GM13977 (cell line): ENCODE measurements at regions not wholly inside any gene's neighbourhood (a gene's known extent, or its start where the extent isn't known, plus 50 kb on each side); places are given as distances from the start of the nearest gene placed in this dataset.

Experiments
- DNase-seq: peaks from one replicate; pipeline ENCODE4 v3.0.0; 2012; ENCODE audit warnings: low spot score
- in situ Hi-C: fragments of 300-500 bp; cut with MboI; formaldehyde crosslinking; loops from one replicate; pipeline ENCODE4 v1.12.0; 2022; ENCODE audit warnings: low sequenced_read_pairs, low pct_unique_long_range_greater_than_20kb, mixed read lengths, inconsistent platforms; ENCODE audit not compliant: unreplicated experiment
- TF ChIP-seq, protein P1 (sequence below): IDR thresholded peaks from 2 replicates; pipeline ENCODE4 v1.5.1; 2012; ENCODE audit warnings: mild to moderate bottlenecking, control low read depth; ENCODE audit not compliant: insufficient read depth; ENCODE audit errors: extremely low read depth, missing control alignments

DNA sequence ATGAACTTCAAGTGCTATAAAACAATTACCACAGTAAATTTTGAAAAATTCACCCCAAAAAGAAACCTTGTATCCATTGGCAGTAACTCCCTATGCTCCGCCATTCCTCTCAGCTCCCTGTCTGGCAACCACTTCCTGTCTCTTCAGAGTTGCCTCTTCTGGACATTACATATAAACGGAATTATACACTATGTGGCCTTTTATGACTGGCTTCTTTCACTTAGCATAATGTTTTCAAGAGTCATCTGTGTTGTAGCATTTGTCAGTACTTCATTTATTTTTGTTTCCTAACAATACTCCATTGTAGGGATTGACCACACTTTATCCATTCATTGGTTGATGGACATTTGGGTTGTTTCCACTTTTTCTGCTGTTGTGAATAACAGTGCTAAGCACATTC lies 50.1 kb downstream of the CEP43 start:
- DNase-seq: no peak
- in situ Hi-C loops: no loop called here
- TF ChIP-seq, protein P1, sequence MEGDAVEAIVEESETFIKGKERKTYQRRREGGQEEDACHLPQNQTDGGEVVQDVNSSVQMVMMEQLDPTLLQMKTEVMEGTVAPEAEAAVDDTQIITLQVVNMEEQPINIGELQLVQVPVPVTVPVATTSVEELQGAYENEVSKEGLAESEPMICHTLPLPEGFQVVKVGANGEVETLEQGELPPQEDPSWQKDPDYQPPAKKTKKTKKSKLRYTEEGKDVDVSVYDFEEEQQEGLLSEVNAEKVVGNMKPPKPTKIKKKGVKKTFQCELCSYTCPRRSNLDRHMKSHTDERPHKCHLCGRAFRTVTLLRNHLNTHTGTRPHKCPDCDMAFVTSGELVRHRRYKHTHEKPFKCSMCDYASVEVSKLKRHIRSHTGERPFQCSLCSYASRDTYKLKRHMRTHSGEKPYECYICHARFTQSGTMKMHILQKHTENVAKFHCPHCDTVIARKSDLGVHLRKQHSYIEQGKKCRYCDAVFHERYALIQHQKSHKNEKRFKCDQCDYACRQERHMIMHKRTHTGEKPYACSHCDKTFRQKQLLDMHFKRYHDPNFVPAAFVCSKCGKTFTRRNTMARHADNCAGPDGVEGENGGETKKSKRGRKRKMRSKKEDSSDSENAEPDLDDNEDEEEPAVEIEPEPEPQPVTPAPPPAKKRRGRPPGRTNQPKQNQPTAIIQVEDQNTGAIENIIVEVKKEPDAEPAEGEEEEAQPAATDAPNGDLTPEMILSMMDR: no peak

DNA sequence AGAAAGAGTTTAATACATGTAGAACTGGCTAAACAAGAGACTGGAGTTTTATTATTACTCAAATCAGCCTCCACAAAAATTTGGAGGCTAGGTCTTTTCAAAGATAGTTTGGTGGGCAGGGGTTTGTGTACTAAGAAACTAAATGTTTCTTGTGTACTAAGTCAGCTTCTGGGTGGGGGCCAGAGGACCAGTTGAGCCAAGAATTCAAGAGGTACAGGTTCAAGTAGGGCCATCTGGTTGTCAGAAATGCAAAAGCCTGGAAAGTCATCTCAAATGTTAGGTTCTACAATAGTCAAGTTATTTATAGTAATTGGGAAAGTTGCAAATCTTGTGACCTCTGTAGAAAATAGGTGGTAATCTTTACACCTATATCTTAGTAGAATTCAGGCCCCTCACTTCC lies 51.7 kb downstream of the CEP43 start:
- TF ChIP-seq, protein P1: no peak
- DNase-seq: no peak
- in situ Hi-C loops: no loop called here

GRCh38 chr6:167053895-167054530 lies 54.8 kb downstream of the CEP43 start:
- DNase-seq: no peak
- TF ChIP-seq, protein P1: no peak
- in situ Hi-C loops: no loop called here

DNA sequence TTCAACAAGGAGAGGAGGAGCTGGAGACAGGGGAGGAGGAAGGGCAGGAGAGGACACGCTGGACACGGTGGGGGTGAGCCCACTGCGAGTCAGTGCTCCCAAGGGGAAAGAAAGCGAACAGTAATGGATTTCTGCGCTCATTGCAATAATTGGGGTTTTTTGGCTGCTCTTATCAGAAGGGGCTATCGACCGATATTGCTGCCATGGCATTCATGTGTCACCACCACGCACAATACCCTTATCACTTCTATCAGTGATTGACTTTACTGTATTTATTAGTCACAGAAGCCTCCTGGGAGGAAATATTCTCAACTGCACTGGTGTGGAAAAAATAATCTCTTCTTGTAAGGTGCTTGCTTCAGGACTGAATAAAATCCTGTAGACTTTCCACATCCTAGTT lies 55.8 kb downstream of the CEP43 start:
- TF ChIP-seq, protein P1: no peak
- DNase-seq: no peak
- in situ Hi-C loops: no loop called here

- TF ChIP-seq, protein P1: no peak
- in situ Hi-C loops: no loop called here
- peak; percentile 49 for DNase-seq
Observed at GRCh38 chr6:167056370-167056769, 57.2 kb downstream of the CEP43 start.

GRCh38 chr6:167058261-167058660 lies 59.1 kb downstream of the CEP43 start:
- no peak for DNase-seq
- in situ Hi-C loops: no loop called here
- TF ChIP-seq, protein P1: no peak
